OCI-LY1 (cell line): ENCODE measurements at regions not wholly inside any gene's neighbourhood (a gene's known extent, or its start where the extent isn't known, plus 50 kb on each side); places are given as distances from the start of the nearest gene placed in this dataset.

ENCODE experiments used
- EZH2 ChIP-seq: fragments of 200-600 bp; sonication (generic), shearing (Covaris generic); IDR thresholded peaks from 2 replicates; pipeline ENCODE4 v1.8.0; 2017; ENCODE audit warnings: borderline replicate concordance, mixed run types, mild to moderate bottlenecking, antibody characterized with exemption, low read length, moderate library complexity, mixed read lengths
- TF ChIP-seq, protein P1 (sequence below): fragments of 200-600 bp; sonication (generic), shearing (Covaris generic); IDR thresholded peaks from 2 replicates; pipeline ENCODE4 v1.5.1; 2017; ENCODE audit warnings: mild to moderate bottlenecking, antibody characterized with exemption, low read length, moderate library complexity, mixed read lengths

- TF ChIP-seq, protein P1, sequence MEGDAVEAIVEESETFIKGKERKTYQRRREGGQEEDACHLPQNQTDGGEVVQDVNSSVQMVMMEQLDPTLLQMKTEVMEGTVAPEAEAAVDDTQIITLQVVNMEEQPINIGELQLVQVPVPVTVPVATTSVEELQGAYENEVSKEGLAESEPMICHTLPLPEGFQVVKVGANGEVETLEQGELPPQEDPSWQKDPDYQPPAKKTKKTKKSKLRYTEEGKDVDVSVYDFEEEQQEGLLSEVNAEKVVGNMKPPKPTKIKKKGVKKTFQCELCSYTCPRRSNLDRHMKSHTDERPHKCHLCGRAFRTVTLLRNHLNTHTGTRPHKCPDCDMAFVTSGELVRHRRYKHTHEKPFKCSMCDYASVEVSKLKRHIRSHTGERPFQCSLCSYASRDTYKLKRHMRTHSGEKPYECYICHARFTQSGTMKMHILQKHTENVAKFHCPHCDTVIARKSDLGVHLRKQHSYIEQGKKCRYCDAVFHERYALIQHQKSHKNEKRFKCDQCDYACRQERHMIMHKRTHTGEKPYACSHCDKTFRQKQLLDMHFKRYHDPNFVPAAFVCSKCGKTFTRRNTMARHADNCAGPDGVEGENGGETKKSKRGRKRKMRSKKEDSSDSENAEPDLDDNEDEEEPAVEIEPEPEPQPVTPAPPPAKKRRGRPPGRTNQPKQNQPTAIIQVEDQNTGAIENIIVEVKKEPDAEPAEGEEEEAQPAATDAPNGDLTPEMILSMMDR = no peak
- no peak for TF ChIP-seq EZH2
These were observed 163.5 kb upstream of the NEBL start for GRCh38 chr10:21060626-21061025.
